ENCODE measurements at regions not wholly inside any gene's neighbourhood (a gene's known extent, or its start where the extent isn't known, plus 50 kb on each side); places are given as distances from the start of the nearest gene placed in this dataset.

GRCh38 chr9:93823245-93824072 is 131.7 kb downstream of the BARX1 start:
- H3K4me3 Mint-ChIP-seq, result no peak overlapping the region
- POLR2A ChIA-PET, result no interaction called here
- H3K36me3 Mint-ChIP-seq, result no peaks in the 10 kb centered on the region
- no peak for DNase-seq
- H3K9me3 Mint-ChIP-seq, result no peaks in the 10 kb centered on the region
- H3K27ac Mint-ChIP-seq, result no peak overlapping the region
- peaks cover 30% of the 10 kb centered on the region for H3K27me3 Mint-ChIP-seq
- CTCF ChIA-PET, result no interaction called here
- H3K4me1 Mint-ChIP-seq (ENCODE audit: low read depth), result peaks cover 10% of the 10 kb centered on the region
- intact Hi-C loops (cut with micrococcal nuclease), result no loop called here

DNA sequence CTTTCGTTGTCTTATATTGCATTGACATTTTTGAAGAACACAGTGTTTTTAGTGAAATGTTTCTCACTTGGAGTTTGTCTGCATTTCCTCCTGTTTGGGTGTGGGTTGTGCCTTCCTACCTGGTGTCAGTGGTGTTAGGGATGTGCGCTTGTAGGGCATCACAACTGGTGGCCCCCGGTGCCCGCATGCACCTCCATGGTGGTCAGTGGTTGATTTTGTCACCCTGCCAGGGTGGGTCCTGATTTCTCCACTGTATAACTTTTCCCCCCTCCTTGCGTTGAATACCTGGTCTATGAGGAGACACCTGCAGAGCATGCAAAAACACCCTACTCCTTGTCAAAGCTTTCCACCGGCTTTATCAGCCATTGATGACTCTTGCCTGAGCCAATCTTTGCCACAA is 132.9 kb downstream of the BARX1 start:
- no peaks in the 10 kb centered on the region for H3K9me3 Mint-ChIP-seq
- H3K27ac Mint-ChIP-seq, result no peak overlapping the region
- peaks cover 28% of the 10 kb centered on the region for H3K27me3 Mint-ChIP-seq
- DNase-seq, result no peak
- H3K4me1 Mint-ChIP-seq (ENCODE audit: low read depth), result peaks cover 10% of the 10 kb centered on the region
- H3K36me3 Mint-ChIP-seq, result no peaks in the 10 kb centered on the region
- CTCF ChIA-PET, result no interaction called here
- POLR2A ChIA-PET, result no interaction called here
- no peak overlapping the region for H3K4me3 Mint-ChIP-seq
- intact Hi-C loops (cut with micrococcal nuclease), result no loop called here

DNA sequence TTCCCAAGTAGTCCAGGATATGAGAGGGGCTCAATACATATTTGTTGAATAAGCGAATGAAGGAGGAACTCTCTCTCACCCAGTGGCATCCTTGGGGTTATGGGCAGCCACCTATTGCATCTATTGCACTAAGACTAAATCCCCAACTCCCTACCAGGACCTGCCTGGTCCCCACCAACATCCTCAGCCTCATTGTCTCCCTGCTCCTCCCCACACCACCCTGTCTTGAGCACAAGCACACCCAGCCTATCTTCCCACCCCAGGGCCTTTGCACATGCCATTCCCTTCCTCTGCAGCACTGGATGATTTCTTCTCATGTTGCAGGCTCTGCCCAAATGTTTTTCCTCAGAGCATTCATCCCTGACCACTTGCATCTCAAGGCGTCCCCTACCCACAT is 133.8 kb downstream of the BARX1 start:
- Mint-ChIP-seq H3K27ac (no peak overlapping the region), H3K27me3 (peaks cover 27% of the 10 kb centered on the region), H3K4me1 (ENCODE audit: low read depth) (peaks cover 2% of the 10 kb centered on the region), H3K4me3 (no peak overlapping the region), H3K36me3 (no peaks in the 10 kb centered on the region), H3K9me3 (no peaks in the 10 kb centered on the region)
- DNase-seq, result no peak
- CTCF ChIA-PET, result no interaction called here
- POLR2A ChIA-PET, result no interaction called here
- intact Hi-C loops (cut with micrococcal nuclease), result no loop called here

DNA sequence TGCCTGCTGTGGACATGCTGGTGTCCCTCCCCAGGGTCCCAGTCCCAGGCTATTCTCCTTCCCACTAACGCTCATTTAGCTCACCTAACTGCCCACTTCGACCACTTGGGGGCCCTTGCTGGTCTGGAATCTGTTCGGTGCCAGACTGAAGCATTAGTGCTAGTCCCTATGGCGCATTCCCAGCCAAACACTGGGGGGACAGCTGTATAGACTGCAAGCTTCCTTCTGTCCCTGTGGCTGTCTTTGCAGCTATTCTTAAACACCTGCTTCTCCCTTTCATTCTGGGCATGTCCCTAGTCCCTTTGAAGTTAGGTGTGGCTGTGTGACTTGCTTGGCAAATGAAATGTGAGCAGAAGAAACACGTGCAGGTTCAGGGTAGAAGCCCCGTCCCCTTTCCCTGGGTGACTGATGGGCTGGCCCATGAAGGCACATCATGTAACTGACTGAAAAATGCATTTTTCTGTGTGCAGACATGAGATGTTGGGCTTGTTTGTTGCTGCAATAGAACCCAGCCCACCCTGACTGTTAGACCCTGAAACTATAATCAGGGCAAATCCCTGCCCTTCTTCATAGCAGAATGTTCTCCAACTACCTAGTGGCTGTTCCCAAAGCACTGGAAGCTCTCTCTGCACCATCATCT is 134.4 kb downstream of the BARX1 start:
- Mint-ChIP-seq H3K36me3 (no peaks in the 10 kb centered on the region), H3K27ac (no peak overlapping the region), H3K27me3 (peaks cover 22% of the 10 kb centered on the region), H3K4me1 (ENCODE audit: low read depth) (no peaks in the 10 kb centered on the region), H3K9me3 (no peaks in the 10 kb centered on the region), H3K4me3 (no peak overlapping the region)
- no peak for DNase-seq
- ChIA-PET POLR2A (no interaction called here), CTCF (no interaction called here)
- intact Hi-C loops (cut with micrococcal nuclease), result no loop called here

GRCh38 chr9:93819905-93820304 is 135.2 kb downstream of the BARX1 start:
- H3K36me3 Mint-ChIP-seq, result no peaks in the 10 kb centered on the region
- no peak overlapping the region for H3K4me3 Mint-ChIP-seq
- H3K27ac Mint-ChIP-seq, result no peak overlapping the region
- POLR2A ChIA-PET, result no interaction called here
- no peak for DNase-seq
- no peaks in the 10 kb centered on the region for H3K4me1 Mint-ChIP-seq (ENCODE audit: low read depth)
- CTCF ChIA-PET, result no interaction called here
- H3K27me3 Mint-ChIP-seq, result peaks cover 20% of the 10 kb centered on the region
- intact Hi-C loops (cut with micrococcal nuclease), result no loop called here
- no peaks in the 10 kb centered on the region for H3K9me3 Mint-ChIP-seq

DNA sequence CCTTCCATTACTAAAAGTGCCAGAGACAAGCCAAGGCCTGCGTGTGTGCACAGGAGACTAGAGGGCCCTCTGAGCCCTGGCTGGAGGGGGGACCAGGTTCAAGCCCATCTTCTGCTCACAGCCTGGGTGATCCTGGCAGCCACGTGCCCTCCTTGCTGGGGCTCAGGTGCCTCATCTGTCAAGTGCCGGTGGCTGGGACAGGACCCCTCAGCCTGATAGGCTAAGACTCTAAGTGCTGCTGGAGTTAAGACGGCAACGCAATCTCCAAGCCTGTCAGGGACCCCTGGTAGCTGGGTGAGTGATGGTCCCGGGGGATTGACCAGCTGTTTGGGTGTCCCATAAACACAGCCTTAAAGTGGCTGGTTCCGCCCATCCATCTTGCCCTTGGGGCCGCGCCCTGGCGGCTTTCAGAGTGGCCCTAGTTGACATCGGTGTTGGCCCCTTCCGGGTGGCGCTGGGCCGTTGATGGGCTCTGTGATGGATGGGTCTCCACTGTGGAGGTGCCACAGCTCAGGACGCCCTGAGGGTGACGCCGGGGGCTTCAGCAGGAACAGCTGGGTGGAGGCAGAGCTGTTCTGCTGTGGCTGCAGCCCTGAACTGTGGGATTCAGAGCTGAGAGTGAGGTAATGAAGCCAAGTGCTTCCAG is 136.2 kb downstream of the BARX1 start:
- ChIA-PET CTCF (no interaction called here), POLR2A (no interaction called here)
- H3K4me3 Mint-ChIP-seq, result no peak overlapping the region
- no peaks in the 10 kb centered on the region for H3K9me3 Mint-ChIP-seq
- intact Hi-C loops (cut with micrococcal nuclease), result no loop called here
- H3K27me3 Mint-ChIP-seq, result peaks cover 23% of the 10 kb centered on the region
- no peaks in the 10 kb centered on the region for H3K36me3 Mint-ChIP-seq
- no peak overlapping the region for H3K27ac Mint-ChIP-seq
- no peak for DNase-seq
- H3K4me1 Mint-ChIP-seq (ENCODE audit: low read depth), result no peaks in the 10 kb centered on the region

GRCh38 chr9:93818237-93818636 is 136.9 kb downstream of the BARX1 start:
- no peaks in the 10 kb centered on the region for H3K9me3 Mint-ChIP-seq
- POLR2A ChIA-PET, result no interaction called here
- no peaks in the 10 kb centered on the region for H3K36me3 Mint-ChIP-seq
- intact Hi-C loops (cut with micrococcal nuclease), result no loop called here
- CTCF ChIA-PET, result no interaction called here
- no peak overlapping the region for H3K27ac Mint-ChIP-seq
- no peak overlapping the region for H3K4me3 Mint-ChIP-seq
- H3K27me3 Mint-ChIP-seq, result peaks cover 27% of the 10 kb centered on the region
- no peaks in the 10 kb centered on the region for H3K4me1 Mint-ChIP-seq (ENCODE audit: low read depth)
- no peak for DNase-seq

GRCh38 chr9:93815677-93816076 is 139.5 kb downstream of the BARX1 start:
- H3K27ac Mint-ChIP-seq, result no peak overlapping the region
- intact Hi-C loops (cut with micrococcal nuclease), result no loop called here
- CTCF ChIA-PET, result interaction anchor here (1.1 kb wide), 1 partner anchor 12 kb away, joined by 3 read pairs; no protein-coding TSS in a partner anchor
- H3K27me3 Mint-ChIP-seq, result peaks cover 19% of the 10 kb centered on the region
- no peak for DNase-seq
- no peaks in the 10 kb centered on the region for H3K4me1 Mint-ChIP-seq (ENCODE audit: low read depth)
- no peaks in the 10 kb centered on the region for H3K36me3 Mint-ChIP-seq
- no peaks in the 10 kb centered on the region for H3K9me3 Mint-ChIP-seq
- POLR2A ChIA-PET, result no interaction called here
- no peak overlapping the region for H3K4me3 Mint-ChIP-seq

- no peak overlapping the region for H3K4me3 Mint-ChIP-seq
- no peaks in the 10 kb centered on the region for H3K9me3 Mint-ChIP-seq
- H3K4me1 Mint-ChIP-seq (ENCODE audit: low read depth), result no peaks in the 10 kb centered on the region
- H3K36me3 Mint-ChIP-seq, result no peaks in the 10 kb centered on the region
- intact Hi-C loops (cut with micrococcal nuclease), result no loop called here
- ChIA-PET POLR2A (no interaction called here), CTCF (interaction anchor here (1.1 kb wide), 1 partner anchor 13 kb away, joined by 3 read pairs; no protein-coding TSS in a partner anchor)
- H3K27me3 Mint-ChIP-seq, result peaks cover 14% of the 10 kb centered on the region
- DNase-seq, result no peak
- H3K27ac Mint-ChIP-seq, result no peak overlapping the region
These were observed 140.0 kb downstream of the BARX1 start for GRCh38 chr9:93815135-93815534.

DNA sequence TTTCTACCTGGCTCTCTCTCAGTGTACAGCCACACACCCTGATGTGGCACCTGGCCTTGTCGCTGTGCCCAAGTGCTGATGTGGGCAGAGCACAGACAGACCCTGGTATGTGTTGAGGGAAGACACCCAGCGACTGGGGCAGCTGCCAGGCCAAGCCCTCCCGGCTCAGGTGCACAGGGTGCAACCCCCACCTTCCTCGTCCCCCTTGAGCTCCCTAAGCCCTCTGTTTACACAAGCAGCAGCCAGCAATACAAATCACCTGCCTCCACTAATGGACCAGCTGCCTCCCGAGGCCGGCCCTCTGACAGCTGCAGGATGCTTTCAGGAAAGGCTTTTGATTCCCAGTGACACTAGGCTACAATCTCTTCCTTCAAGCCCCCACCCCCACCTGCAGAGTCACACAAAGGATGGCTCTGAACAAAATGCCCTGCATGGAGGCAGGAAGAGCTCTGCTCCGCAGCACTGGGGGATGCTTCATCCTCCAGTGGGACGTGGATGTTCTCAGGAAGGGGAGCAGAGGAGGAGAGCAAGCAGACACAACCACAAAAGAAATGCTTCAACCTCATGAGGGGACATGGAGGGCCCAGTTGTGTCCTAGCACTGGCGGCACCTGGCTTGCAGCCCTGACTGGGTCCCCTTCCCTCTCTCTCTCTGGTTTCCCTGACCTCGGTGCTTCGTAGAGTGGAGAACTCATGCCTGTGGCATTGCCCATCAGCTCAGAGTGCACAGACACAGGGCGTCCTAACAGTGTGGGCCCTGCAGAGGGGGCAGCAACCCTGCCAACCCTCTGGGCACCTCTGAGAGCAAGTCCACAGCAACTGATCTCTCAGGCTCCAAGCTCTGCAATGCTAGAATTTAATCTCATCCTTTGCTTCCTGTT is 140.8 kb downstream of the BARX1 start:
- Mint-ChIP-seq H3K9me3 (no peaks in the 10 kb centered on the region), H3K27me3 (peaks cover 14% of the 10 kb centered on the region), H3K27ac (no peak overlapping the region), H3K4me1 (ENCODE audit: low read depth) (no peaks in the 10 kb centered on the region), H3K4me3 (no peak overlapping the region), H3K36me3 (no peaks in the 10 kb centered on the region)
- POLR2A ChIA-PET, result no interaction called here
- intact Hi-C loops (cut with micrococcal nuclease), result no loop called here
- CTCF ChIA-PET, result interaction anchor here (1.4 kb wide), 1 partner anchor 13 kb away, joined by 4 read pairs; no protein-coding TSS in a partner anchor
- DNase-seq, result no peak

GRCh38 chr9:93813221-93814076 is 141.7 kb downstream of the BARX1 start:
- no peak overlapping the region for H3K27ac Mint-ChIP-seq
- H3K9me3 Mint-ChIP-seq, result no peaks in the 10 kb centered on the region
- ChIA-PET POLR2A (no interaction called here), CTCF (interaction anchor here (1.4 kb wide), 1 partner anchor 14 kb away, joined by 4 read pairs; no protein-coding TSS in a partner anchor)
- H3K4me1 Mint-ChIP-seq (ENCODE audit: low read depth), result no peaks in the 10 kb centered on the region
- intact Hi-C loops (cut with micrococcal nuclease), result no loop called here
- H3K27me3 Mint-ChIP-seq, result peaks cover 14% of the 10 kb centered on the region
- no peaks in the 10 kb centered on the region for H3K36me3 Mint-ChIP-seq
- DNase-seq, result no peak
- H3K4me3 Mint-ChIP-seq, result no peak overlapping the region

Measured in activated CD4-positive, alpha-beta memory T cell treated with anti-CD3 and anti-CD28 coated beads for 36 hours (primary cell).